Neural progenitor cell (in vitro differentiated cells): ENCODE measurements at regions not wholly inside any gene's neighbourhood (a gene's known extent, or its start where the extent isn't known, plus 50 kb on each side); places are given as distances from the start of the nearest gene placed in this dataset.

ENCODE experiments used
- CTCF ChIP-seq: fragments of 200-600 bp; sonication (generic); IDR thresholded peaks from 2 replicates; pipeline ENCODE4 v1.5.1; 2017; ENCODE audit warnings: antibody characterized with exemption, mild to moderate bottlenecking
- EZH2phosphoT487 ChIP-seq: fragments of 200-600 bp; sonication (generic); IDR thresholded peaks from 2 replicates; pipeline ENCODE4 v1.6.1; 2017; ENCODE audit warnings: antibody characterized with exemption

- TF ChIP-seq CTCF (no peak), EZH2phosphoT487 (no peak)
These were observed 1133.8 kb upstream of the PCDH10 start for GRCh38 chr4:132015321-132015720.
